CD4-positive, alpha-beta T cell (primary cell): ENCODE measurements at regions not wholly inside any gene's neighbourhood (a gene's known extent, or its start where the extent isn't known, plus 50 kb on each side); places are given as distances from the start of the nearest gene placed in this dataset.

Experiments
- ATAC-seq: fragments of 200-7000 bp; cut with Tn5 transposase; one replicate; pipeline ENCODE4 v1.10.0; 2022; ENCODE audit warnings: mild to moderate bottlenecking; ENCODE audit not compliant: poor library complexity
- CTCF ChIA-PET: fragments of 350-600 bp; sonication (Branson Sonifier 250); formaldehyde crosslinking; loops from one replicate; lab custom pipeline; 2021; ENCODE audit warnings: antibody characterized with exemption, inconsistent platforms; lab: Charles Lee
- POLR2A ChIA-PET: fragments of 350-600 bp; sonication (Branson Sonifier 250); formaldehyde crosslinking; loops from one replicate; lab custom pipeline; 2021; ENCODE audit warnings: antibody characterized with exemption, inconsistent platforms; lab: Charles Lee
- DNase-seq, 14 experiments: peaks; one replicate each; pipeline ENCODE4 v3.0.0-alpha.2; 2013 to 2020; ENCODE audit warnings: mixed read lengths in 2 of 14
- H3K27ac ChIP-seq, 2 donors: one replicate each; pipeline versions ENCODE4 v1.5.1 to v1.7.0; 2013; ENCODE audit warnings: low read length in 2 of 2, low read depth in 1 of 2, mild to moderate bottlenecking in 1 of 2
- H3K27me3 ChIP-seq, 2 experiments: 1 replicate in 1 of 2; 2 replicates in 1 of 2; pipeline versions ENCODE4 v1.6.1 to v1.7.0; 2013; ENCODE audit warnings: low read length in 2 of 2, control low read depth in 1 of 2, mild to moderate bottlenecking in 1 of 2, moderate library complexity in 1 of 2; ENCODE audit not compliant: insufficient read depth in 2 of 2, control insufficient read depth in 1 of 2
- H3K36me3 ChIP-seq: one replicate; pipeline ENCODE4 v1.6.1; 2013; ENCODE audit warnings: low read length, control low read depth; ENCODE audit not compliant: insufficient read depth
- H3K4me1 ChIP-seq: one replicate; pipeline ENCODE4 v1.6.1; 2013; ENCODE audit warnings: low read length, control low read depth; ENCODE audit not compliant: insufficient read depth
- H3K4me3 ChIP-seq: one replicate; pipeline ENCODE4 v1.5.1; 2013; ENCODE audit warnings: mild to moderate bottlenecking, low read length, moderate library complexity
- H3K9me3 ChIP-seq, 2 experiments: 1 replicate in 1 of 2; 2 replicates in 1 of 2; pipeline versions ENCODE4 v1.6.1 to v1.7.0; 2013; ENCODE audit warnings: low read length in 2 of 2, mild to moderate bottlenecking in 2 of 2, control low read depth in 1 of 2, moderate library complexity in 1 of 2; ENCODE audit not compliant: control insufficient read depth in 1 of 2, insufficient read depth in 1 of 2
- H3K27ac Mint-ChIP-seq: one replicate; pipeline ENCODE4 v1.8.0; 2020; ENCODE audit warnings: mixed read lengths
- H3K27me3 Mint-ChIP-seq: one replicate; pipeline ENCODE4 v1.8.0; 2021; ENCODE audit warnings: mixed read lengths
- H3K36me3 Mint-ChIP-seq: one replicate; pipeline ENCODE4 v1.8.0; 2021; ENCODE audit warnings: low read depth, mixed read lengths
- H3K4me1 Mint-ChIP-seq: one replicate; pipeline ENCODE4 v1.8.0; 2021; ENCODE audit warnings: low read depth, mixed read lengths
- H3K4me3 Mint-ChIP-seq: one replicate; pipeline ENCODE4 v1.8.0; 2020; ENCODE audit warnings: mild to moderate bottlenecking, mixed read lengths
- H3K9me3 Mint-ChIP-seq: one replicate; pipeline ENCODE4 v1.8.0; 2020; ENCODE audit warnings: mixed read lengths
- intact Hi-C, 2 experiments: fragments of 100-400 bp; cut with DNase I in 1 of 2; cut with micrococcal nuclease in 1 of 2; formaldehyde crosslinking; loops; one replicate each; pipeline versions ENCODE4 v1.15.1 to v1.9.0; 2023 to 2025; cut with DNase I, micrococcal nuclease
- TF ChIP-seq, protein P1 (sequence below): fragments of 200-600 bp; IDR thresholded peaks from one replicate; pipeline ENCODE4 v1.8.0; 2022; ENCODE audit warnings: antibody characterized with exemption, mild to moderate bottlenecking

DNA sequence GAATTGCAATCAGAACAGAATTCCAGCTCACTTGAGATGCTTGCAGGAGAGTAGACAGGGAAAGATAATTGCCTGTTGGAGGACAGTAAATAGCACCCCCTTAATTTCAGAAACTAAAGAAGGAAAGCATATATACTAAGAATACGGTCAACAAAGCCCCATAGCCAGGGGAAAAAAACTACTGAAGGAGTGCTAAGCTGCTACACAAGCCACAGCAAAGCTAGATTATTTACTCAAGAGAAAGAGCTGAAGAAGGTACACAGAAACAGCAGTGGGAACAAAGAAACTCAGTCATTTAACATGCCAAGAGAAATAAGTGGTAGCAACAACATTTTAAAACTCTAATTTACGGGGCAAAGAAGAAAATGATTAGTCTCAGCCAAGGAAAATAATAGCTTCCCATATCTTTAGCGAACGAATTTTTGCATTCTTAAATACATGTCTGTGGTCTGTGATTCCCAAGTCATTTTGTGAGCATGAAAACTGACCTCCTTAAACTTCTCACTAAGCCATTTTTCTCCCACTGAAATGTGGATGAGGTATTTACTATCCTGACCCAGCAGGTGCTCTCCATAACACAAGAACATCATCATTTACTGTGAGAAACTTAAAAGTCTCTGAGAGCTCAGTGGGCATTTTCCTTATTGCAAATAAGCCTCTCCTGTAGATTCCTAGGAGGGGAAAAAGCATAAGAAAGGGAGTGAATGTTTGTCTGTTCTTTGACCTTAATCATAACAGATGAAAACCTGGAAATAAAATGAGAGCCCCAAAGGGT is 196.0 kb downstream of the PAX3 start:
- H3K27me3 Mint-ChIP-seq: peaks cover 6% of the 10 kb centered on the region
- CTCF ChIA-PET: no interaction called here
- H3K4me3 Mint-ChIP-seq: no peak overlapping the region
- H3K27me3 ChIP-seq: no peaks in the 10 kb centered on the region
- DNase-seq: no peak
- no peaks in the 10 kb centered on the region for H3K36me3 ChIP-seq
- ATAC-seq: no peak
- intact Hi-C loops: no loop called here
- POLR2A ChIA-PET: no interaction called here
- TF ChIP-seq, protein P1, sequence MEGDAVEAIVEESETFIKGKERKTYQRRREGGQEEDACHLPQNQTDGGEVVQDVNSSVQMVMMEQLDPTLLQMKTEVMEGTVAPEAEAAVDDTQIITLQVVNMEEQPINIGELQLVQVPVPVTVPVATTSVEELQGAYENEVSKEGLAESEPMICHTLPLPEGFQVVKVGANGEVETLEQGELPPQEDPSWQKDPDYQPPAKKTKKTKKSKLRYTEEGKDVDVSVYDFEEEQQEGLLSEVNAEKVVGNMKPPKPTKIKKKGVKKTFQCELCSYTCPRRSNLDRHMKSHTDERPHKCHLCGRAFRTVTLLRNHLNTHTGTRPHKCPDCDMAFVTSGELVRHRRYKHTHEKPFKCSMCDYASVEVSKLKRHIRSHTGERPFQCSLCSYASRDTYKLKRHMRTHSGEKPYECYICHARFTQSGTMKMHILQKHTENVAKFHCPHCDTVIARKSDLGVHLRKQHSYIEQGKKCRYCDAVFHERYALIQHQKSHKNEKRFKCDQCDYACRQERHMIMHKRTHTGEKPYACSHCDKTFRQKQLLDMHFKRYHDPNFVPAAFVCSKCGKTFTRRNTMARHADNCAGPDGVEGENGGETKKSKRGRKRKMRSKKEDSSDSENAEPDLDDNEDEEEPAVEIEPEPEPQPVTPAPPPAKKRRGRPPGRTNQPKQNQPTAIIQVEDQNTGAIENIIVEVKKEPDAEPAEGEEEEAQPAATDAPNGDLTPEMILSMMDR: no peak
- H3K36me3 Mint-ChIP-seq: no peaks in the 10 kb centered on the region
- no peaks in the 10 kb centered on the region for H3K9me3 ChIP-seq
- no peak overlapping the region for H3K27ac Mint-ChIP-seq
- H3K9me3 Mint-ChIP-seq: no peaks in the 10 kb centered on the region
- H3K4me3 ChIP-seq: no peak overlapping the region
- H3K27ac ChIP-seq: no peak overlapping the region
- no peaks in the 10 kb centered on the region for H3K4me1 Mint-ChIP-seq
- no peaks in the 10 kb centered on the region for H3K4me1 ChIP-seq

GRCh38 chr2:222100704-222101699 is 197.8 kb downstream of the PAX3 start:
- CTCF ChIA-PET: no interaction called here
- no peaks in the 10 kb centered on the region for H3K36me3 ChIP-seq
- ATAC-seq: no peak
- Mint-ChIP-seq H3K9me3 (no peaks in the 10 kb centered on the region), H3K4me3 (no peak overlapping the region), H3K36me3 (no peaks in the 10 kb centered on the region), H3K4me1 (no peaks in the 10 kb centered on the region), H3K27me3 (peaks cover 6% of the 10 kb centered on the region), H3K27ac (no peak overlapping the region)
- no peak for DNase-seq
- H3K4me1 ChIP-seq: no peaks in the 10 kb centered on the region
- H3K4me3 ChIP-seq: no peak overlapping the region
- no peaks in the 10 kb centered on the region for H3K27me3 ChIP-seq
- no peak overlapping the region for H3K27ac ChIP-seq
- H3K9me3 ChIP-seq: no peaks in the 10 kb centered on the region
- intact Hi-C loops: no loop called here
- POLR2A ChIA-PET: no interaction called here
- TF ChIP-seq, protein P1: no peak

GRCh38 chr2:222088561-222088960 is 210.2 kb downstream of the PAX3 start:
- TF ChIP-seq, protein P1: no peak
- DNase-seq: no peak
- peaks cover 3% of the 10 kb centered on the region for H3K27me3 Mint-ChIP-seq
- no peaks in the 10 kb centered on the region for H3K36me3 Mint-ChIP-seq
- H3K36me3 ChIP-seq: no peaks in the 10 kb centered on the region
- ChIA-PET CTCF (no interaction called here), POLR2A (no interaction called here)
- H3K4me1 Mint-ChIP-seq: no peaks in the 10 kb centered on the region
- H3K27ac ChIP-seq: no peak overlapping the region
- ATAC-seq: no peak
- H3K27me3 ChIP-seq: no peaks in the 10 kb centered on the region
- H3K27ac Mint-ChIP-seq: no peak overlapping the region
- intact Hi-C loops: no loop called here
- H3K4me3 Mint-ChIP-seq: no peak overlapping the region
- no peak overlapping the region for H3K4me3 ChIP-seq
- peaks cover 6% of the 10 kb centered on the region for H3K9me3 Mint-ChIP-seq
- H3K4me1 ChIP-seq: no peaks in the 10 kb centered on the region
- peaks cover 3 to 4% of the 10 kb centered on the region in 2 experiments for H3K9me3 ChIP-seq
